ENCODE measurements at regions not wholly inside any gene's neighbourhood (a gene's known extent, or its start where the extent isn't known, plus 50 kb on each side); places are given as distances from the start of the nearest gene placed in this dataset.

- Histone ChIP-seq H3K9me3 (no peaks in the 10 kb centered on the region), H3K4me3 (no peak overlapping the region), H3K27ac (no peak overlapping the region), H3K27me3 (no peaks in the 10 kb centered on the region), H3K4me1 (no peaks in the 10 kb centered on the region), H3K36me3 (no peaks in the 10 kb centered on the region)
- TF ChIP-seq POLR2A (IDR thresholded peaks at IDR 0.05) (no peak), CTCF (IDR thresholded peaks at IDR 0.05) (no peak)
- intact Hi-C loops (cut with DNase I; ENCODE audit: low total_unique reads): no loop called here
- no peak for DNase-seq
These were observed 85.5 kb upstream of the GDF10 start for GRCh38 chr10:47214520-47214919.

- no peak for DNase-seq
- Histone ChIP-seq H3K36me3 (no peaks in the 10 kb centered on the region), H3K9me3 (no peaks in the 10 kb centered on the region), H3K27ac (no peak overlapping the region), H3K4me1 (no peaks in the 10 kb centered on the region), H3K27me3 (no peaks in the 10 kb centered on the region), H3K4me3 (no peak overlapping the region)
- no peak for TF ChIP-seq CTCF (IDR thresholded peaks at IDR 0.05)
- TF ChIP-seq POLR2A (IDR thresholded peaks at IDR 0.05): no peak
- intact Hi-C loops (cut with DNase I; ENCODE audit: low total_unique reads): no loop called here
These were observed 82.9 kb upstream of the GDF10 start for GRCh38 chr10:47217113-47217512.

- TF ChIP-seq POLR2A (IDR thresholded peaks at IDR 0.05) (no peak), CTCF (IDR thresholded peaks at IDR 0.05) (no peak)
These were observed 81.2 kb upstream of the GDF10 start for GRCh38 chr10:47218803-47219202.

GRCh38 chr10:47222461-47222860, 77.5 kb upstream of the GDF10 start:
- no peak for DNase-seq
- TF ChIP-seq POLR2A (IDR thresholded peaks at IDR 0.05) (no peak), CTCF (IDR thresholded peaks at IDR 0.05) (no peak)

More at GRCh38 chr10:47218803-47219202, 81.2 kb upstream of the GDF10 start:
- intact Hi-C loops (cut with DNase I; ENCODE audit: low total_unique reads): no loop called here
- no peak for DNase-seq
- no peaks in the 10 kb centered on the region for H3K27me3 ChIP-seq
- no peak overlapping the region for H3K4me3 ChIP-seq
- H3K4me1 ChIP-seq: no peaks in the 10 kb centered on the region
- no peaks in the 10 kb centered on the region for H3K9me3 ChIP-seq
- H3K27ac ChIP-seq: no peak overlapping the region
- no peaks in the 10 kb centered on the region for H3K36me3 ChIP-seq

GRCh38 chr10:47223236-47223635, 76.8 kb upstream of the GDF10 start:
- Histone ChIP-seq H3K27me3 (no peaks in the 10 kb centered on the region), H3K36me3 (no peaks in the 10 kb centered on the region), H3K27ac (no peak overlapping the region), H3K4me1 (no peaks in the 10 kb centered on the region), H3K9me3 (no peaks in the 10 kb centered on the region), H3K4me3 (no peak overlapping the region)
- no peak for DNase-seq
- no peak for TF ChIP-seq CTCF (IDR thresholded peaks at IDR 0.05)
- no peak for TF ChIP-seq POLR2A (IDR thresholded peaks at IDR 0.05)
- intact Hi-C loops (cut with DNase I; ENCODE audit: low total_unique reads): no loop called here

More at GRCh38 chr10:47222461-47222860, 77.5 kb upstream of the GDF10 start:
- Histone ChIP-seq H3K27ac (no peak overlapping the region), H3K9me3 (no peaks in the 10 kb centered on the region), H3K36me3 (no peaks in the 10 kb centered on the region), H3K4me1 (no peaks in the 10 kb centered on the region), H3K27me3 (no peaks in the 10 kb centered on the region), H3K4me3 (no peak overlapping the region)
- intact Hi-C loops (cut with DNase I; ENCODE audit: low total_unique reads): no loop called here
